ENCODE measurements at regions not wholly inside any gene's neighbourhood (a gene's known extent, or its start where the extent isn't known, plus 50 kb on each side); places are given as distances from the start of the nearest gene placed in this dataset.

- TF ChIP-seq RELA (CRISPR knock-in tag; IDR thresholded peaks at IDR 0.05; ENCODE audit: borderline replicate concordance), result no peak
- no peak for TF ChIP-seq JAZF1 (CRISPR knock-in tag; IDR thresholded peaks at IDR 0.05)
- TF ChIP-seq MAX (CRISPR knock-in tag; IDR thresholded peaks at IDR 0.05), result no peak
- no peak for TF ChIP-seq OVOL2 (CRISPR knock-in tag; IDR thresholded peaks at IDR 0.05; ENCODE audit: borderline replicate concordance)
- TF ChIP-seq ZNF423 (CRISPR knock-in tag; IDR thresholded peaks at IDR 0.05), result no peak
- no peak for TF ChIP-seq USF2 (CRISPR knock-in tag; IDR thresholded peaks at IDR 0.05)
- no peak for TF ChIP-seq E2F5 (CRISPR knock-in tag; IDR thresholded peaks at IDR 0.05)
- TF ChIP-seq ZNF138 (CRISPR knock-in tag; conservative IDR thresholded peaks at IDR 0.05), result no peak
- TF ChIP-seq IRF2 (CRISPR knock-in tag; IDR thresholded peaks at IDR 0.05; ENCODE audit: borderline replicate concordance, low read depth), result no peak
- no peak for TF ChIP-seq TEAD4 (CRISPR knock-in tag; IDR thresholded peaks at IDR 0.05)
- TF ChIP-seq ZNF263 (CRISPR knock-in tag; IDR thresholded peaks at IDR 0.05; ENCODE audit: low read depth), result no peak
- no peak for TF ChIP-seq SP1 (CRISPR knock-in tag; conservative IDR thresholded peaks at IDR 0.05)
- TF ChIP-seq CDX4 (CRISPR knock-in tag; IDR thresholded peaks at IDR 0.05; ENCODE audit: borderline replicate concordance), result no peak
- POLR2A ChIA-PET, result no interaction called here
- Mint-ChIP-seq H3K27me3 (ENCODE audit: low read depth) (no peaks in the 10 kb centered on the region), H3K27ac (no peak overlapping the region), H3K36me3 (no peaks in the 10 kb centered on the region), H3K4me1 (no peaks in the 10 kb centered on the region), H3K4me3 (no peak overlapping the region), H3K9me3 (peaks cover 8% of the 10 kb centered on the region; the same call in 1 of the 2 replicates)
- ATAC-seq, result 0 out of 2 replicates have a peak, but pooled peaks have one; percentile 20
- DNase-seq (ENCODE audit: low spot score), result no peak
- CTCF ChIA-PET, result interaction anchor here (1.1 kb wide), 1 partner anchor 297 kb away, joined by 3 read pairs; no protein-coding TSS in a partner anchor
Observed at GRCh38 chr1:60746278-60746791, 336.0 kb upstream of the NFIA start.

- ChIA-PET POLR2A (no interaction called here), CTCF (no interaction called here)
- H3K27me3 Mint-ChIP-seq (ENCODE audit: low read depth), result no peaks in the 10 kb centered on the region
Observed at GRCh38 chr1:60745484-60745883, 336.9 kb upstream of the NFIA start.

More at GRCh38 chr1:60745484-60745883, 336.9 kb upstream of the NFIA start:
- H3K36me3 Mint-ChIP-seq, result no peaks in the 10 kb centered on the region
- no peaks in the 10 kb centered on the region for H3K4me1 Mint-ChIP-seq
- TF ChIP-seq ZNF138 (CRISPR knock-in tag; conservative IDR thresholded peaks at IDR 0.05), result no peak
- no peak for TF ChIP-seq ZNF396 (CRISPR knock-in tag; IDR thresholded peaks at IDR 0.05; ENCODE audit: borderline replicate concordance)
- TF ChIP-seq ZNF416 (CRISPR knock-in tag; IDR thresholded peaks at IDR 0.05), result no peak
- TF ChIP-seq NR1H2 (CRISPR knock-in tag; IDR thresholded peaks at IDR 0.05), result no peak
- TF ChIP-seq PRDM15 (CRISPR knock-in tag; IDR thresholded peaks at IDR 0.05), result no peak
- no peak for TF ChIP-seq GABPB1 (CRISPR knock-in tag; IDR thresholded peaks at IDR 0.05)
- TF ChIP-seq SMAD4 (CRISPR knock-in tag; IDR thresholded peaks at IDR 0.05), result no peak
- no peak for TF ChIP-seq ATF6 (CRISPR knock-in tag; IDR thresholded peaks at IDR 0.05)
- TF ChIP-seq ZNF317 (CRISPR knock-in tag; IDR thresholded peaks at IDR 0.05; ENCODE audit: borderline replicate concordance, low read depth), result no peak
- no peak for TF ChIP-seq RORB (CRISPR knock-in tag; IDR thresholded peaks at IDR 0.05)
- no peak overlapping the region for H3K27ac Mint-ChIP-seq
- H3K9me3 Mint-ChIP-seq, result peaks cover 8% of the 10 kb centered on the region; the same call in 1 of the 2 replicates
- DNase-seq (ENCODE audit: low spot score), result no peak
- no peak overlapping the region for H3K4me3 Mint-ChIP-seq
- ATAC-seq, result no peak
